ENCODE measurements at regions not wholly inside any gene's neighbourhood (a gene's known extent, or its start where the extent isn't known, plus 50 kb on each side); places are given as distances from the start of the nearest gene placed in this dataset.

DNA sequence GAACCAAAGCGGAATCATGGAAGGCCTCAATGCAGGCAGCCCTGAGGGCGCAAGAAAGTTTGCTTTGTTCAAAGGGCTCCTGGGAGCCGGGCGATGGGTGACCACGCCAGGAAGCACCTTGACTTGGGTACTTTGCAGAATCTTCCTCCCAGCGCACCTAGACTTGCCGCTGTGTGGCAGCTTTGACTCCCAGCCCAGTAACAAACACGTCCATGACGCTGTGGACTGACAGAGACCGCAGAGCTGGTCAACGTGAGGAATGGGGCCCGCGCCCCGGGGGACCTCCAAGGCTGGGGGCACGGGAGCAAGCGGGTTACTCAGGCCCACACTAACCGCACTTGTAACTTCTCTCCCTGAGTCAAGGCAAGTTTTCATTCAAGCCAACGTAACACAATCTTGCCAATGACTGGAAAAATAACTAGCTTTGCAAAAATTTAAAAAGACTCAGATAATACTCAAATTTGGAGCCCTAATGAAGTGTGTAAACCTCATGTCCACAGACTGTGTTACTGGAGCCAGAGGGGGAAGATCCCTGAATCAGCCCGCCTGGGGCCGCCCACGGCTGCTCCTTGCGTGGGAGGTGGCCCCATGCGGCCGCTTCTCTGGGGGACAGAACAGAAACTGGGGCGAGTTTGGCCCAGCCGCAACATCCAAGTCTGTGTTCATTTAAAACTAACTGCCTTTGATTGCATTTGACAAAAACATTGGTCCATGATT is 130.8 kb downstream of the DNAJB6 start:
- no peak overlapping the region for H3K27ac Mint-ChIP-seq
- H3K9me3 Mint-ChIP-seq, result peaks cover under 1 to 10% (median 2%) of the 10 kb centered on the region in 7 donors
- DNase-seq (no peak), ATAC-seq (ENCODE audit: low read depth in 2 of 2) (no peak)
- peaks cover 6 to 26% (median 18%) of the 10 kb centered on the region in 3 donors for H3K27me3 Mint-ChIP-seq
- no peak overlapping the region for H3K4me3 Mint-ChIP-seq
- no peaks in the 10 kb centered on the region for H3K4me1 Mint-ChIP-seq
- H3K36me3 Mint-ChIP-seq, result no peaks in the 10 kb centered on the region

DNA sequence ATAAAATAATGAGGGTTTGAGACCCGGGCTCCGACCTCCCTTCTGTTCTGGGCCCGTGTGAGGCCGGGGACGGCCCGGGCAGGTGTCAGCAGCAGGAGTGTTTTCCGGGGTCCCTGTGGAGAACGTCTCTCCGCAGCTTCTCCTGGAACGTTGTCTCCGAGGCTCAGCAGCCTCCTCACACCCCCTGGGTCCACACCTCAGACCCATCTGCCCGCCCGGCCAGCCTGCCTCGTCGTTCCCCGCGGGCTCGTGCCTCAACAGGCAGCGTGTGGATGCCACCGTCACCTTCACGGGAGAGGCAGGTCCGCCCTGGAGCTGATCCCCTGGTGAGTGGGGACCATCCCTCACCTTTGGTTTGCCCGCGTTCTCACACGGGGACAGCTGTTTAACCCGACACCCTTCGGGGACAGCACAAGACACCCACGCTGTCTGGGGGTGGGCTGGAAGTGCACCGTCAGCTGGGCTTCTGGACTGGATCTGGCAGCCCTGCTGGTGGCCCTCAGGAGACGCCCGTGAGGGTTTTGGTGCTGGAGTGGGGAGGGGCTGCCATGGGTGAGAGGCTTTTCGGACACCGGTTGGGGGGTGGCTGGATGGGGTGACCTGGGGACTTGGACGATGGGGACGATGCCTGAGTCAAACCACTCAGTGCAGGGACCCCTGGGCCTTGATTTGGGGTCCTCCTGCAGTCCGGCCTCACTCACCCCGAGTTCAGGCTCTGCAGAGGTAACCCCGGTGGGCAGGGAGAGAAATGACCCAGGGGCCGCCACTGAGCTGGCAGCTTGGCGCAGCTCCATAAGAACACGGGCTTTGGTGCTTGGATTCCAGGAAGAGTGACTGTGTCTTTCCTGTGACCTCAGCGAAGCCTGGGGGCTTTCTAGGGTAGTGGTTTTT is 131.7 kb downstream of the DNAJB6 start:
- no peaks in the 10 kb centered on the region for H3K4me1 Mint-ChIP-seq
- H3K36me3 Mint-ChIP-seq, result peaks cover 0 to 2% of the 10 kb centered on the region in 2 donors
- DNase-seq (no peak), ATAC-seq (ENCODE audit: low read depth in 2 of 2) (no peak)
- H3K4me3 Mint-ChIP-seq, result no peak overlapping the region
- H3K27me3 Mint-ChIP-seq, result peaks cover 3 to 24% (median 12%) of the 10 kb centered on the region in 3 donors
- no peak overlapping the region for H3K27ac Mint-ChIP-seq
- peaks cover 4 to 19% (median 8%) of the 10 kb centered on the region in 7 donors for H3K9me3 Mint-ChIP-seq

DNA sequence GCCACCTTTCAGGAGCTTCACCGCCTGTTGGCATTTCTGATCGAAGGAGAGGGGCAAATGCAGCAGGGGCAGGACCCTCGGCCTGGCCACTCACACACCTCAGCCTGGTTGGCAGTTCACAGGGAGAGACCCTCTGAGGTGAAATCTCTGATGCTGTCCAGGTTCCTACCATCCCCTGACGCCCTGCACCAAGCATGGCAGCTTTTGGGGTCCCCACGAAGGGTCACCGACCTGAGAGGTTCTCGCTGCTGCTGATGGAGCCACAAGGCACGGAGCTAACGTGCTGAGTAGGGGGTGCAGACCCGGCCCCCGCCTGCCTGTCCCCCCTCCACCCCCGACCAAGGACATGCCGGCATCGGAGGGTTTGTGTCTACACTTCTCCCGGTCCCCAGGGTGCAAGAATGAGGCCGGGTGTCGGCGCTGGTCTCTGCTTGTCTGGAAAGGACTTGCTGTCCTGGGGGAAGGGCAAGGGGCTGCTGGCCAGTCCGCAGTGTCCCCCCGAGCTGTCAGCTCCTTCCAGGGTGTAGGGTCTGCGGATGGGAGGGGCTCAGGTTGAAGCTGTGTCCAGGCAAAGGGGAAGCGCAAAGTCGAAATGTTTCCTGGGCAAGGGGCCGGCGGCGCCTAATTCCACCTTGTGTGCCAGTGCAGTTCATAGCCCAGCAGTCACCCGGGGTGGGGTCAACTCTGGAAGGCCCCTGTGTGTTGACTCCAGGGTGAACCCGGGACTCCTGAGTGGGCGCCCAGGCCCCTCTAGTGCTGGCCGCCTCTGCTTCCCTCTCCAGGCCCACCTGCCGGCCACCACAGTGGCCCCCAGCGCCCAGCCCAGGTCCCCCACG is 132.6 kb downstream of the DNAJB6 start:
- ATAC-seq (ENCODE audit: low read depth in 2 of 2), result no peak
- DNase-seq, result no peak
- H3K4me1 Mint-ChIP-seq, result no peaks in the 10 kb centered on the region
- no peak overlapping the region for H3K27ac Mint-ChIP-seq
- peaks cover 9 to 25% (median 13%) of the 10 kb centered on the region in 7 donors for H3K9me3 Mint-ChIP-seq
- no peak overlapping the region for H3K4me3 Mint-ChIP-seq
- H3K27me3 Mint-ChIP-seq, result peaks cover 3 to 21% (median 12%) of the 10 kb centered on the region in 3 donors
- peaks cover 0 to 8% of the 10 kb centered on the region in 2 donors for H3K36me3 Mint-ChIP-seq

DNA sequence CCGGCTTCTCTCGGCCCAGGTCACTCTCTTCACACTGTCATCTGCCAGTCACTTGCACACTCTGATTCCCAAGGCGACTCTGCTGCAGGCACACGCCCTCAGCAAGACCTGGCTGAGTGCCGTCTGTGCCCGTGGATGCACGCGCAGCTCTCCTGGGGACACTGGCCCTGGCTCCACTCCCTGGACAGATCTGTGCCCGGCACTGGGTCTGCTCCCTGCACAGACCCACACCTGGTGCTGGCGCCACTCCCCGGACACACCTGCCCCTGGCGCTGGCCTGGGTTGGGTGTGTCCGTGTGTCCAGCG is 133.2 kb downstream of the DNAJB6 start:
- no peak overlapping the region for H3K4me3 Mint-ChIP-seq
- H3K27me3 Mint-ChIP-seq, result peaks cover 3 to 16% (median 12%) of the 10 kb centered on the region in 3 donors
- DNase-seq (no peak), ATAC-seq (ENCODE audit: low read depth in 2 of 2) (no peak)
- H3K9me3 Mint-ChIP-seq, result peaks cover 9 to 29% (median 15%) of the 10 kb centered on the region in 7 donors
- no peak overlapping the region for H3K27ac Mint-ChIP-seq
- no peaks in the 10 kb centered on the region for H3K4me1 Mint-ChIP-seq
- peaks cover 0 to 8% of the 10 kb centered on the region in 2 donors for H3K36me3 Mint-ChIP-seq

DNA sequence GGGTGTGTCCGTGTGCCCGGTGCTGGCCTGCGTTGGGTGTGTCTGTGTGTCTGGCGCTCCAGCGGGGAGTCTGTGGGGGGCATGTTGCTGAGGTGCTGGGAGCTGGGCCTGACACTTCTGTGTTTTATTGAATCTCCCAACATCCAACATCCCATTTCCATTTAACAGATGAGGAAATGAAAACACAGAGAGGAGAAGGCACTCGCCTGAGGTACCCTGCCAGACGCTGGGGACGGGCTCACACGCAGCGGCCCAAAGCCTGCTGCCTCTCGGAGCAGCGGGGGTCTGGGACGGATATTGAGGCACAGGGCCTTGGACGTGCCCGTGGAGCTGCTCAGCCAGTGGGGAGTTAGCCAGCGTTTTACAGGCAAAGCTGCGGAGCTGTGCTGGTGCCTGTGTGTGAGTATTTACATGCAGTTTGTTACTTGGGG is 133.9 kb downstream of the DNAJB6 start:
- no peak overlapping the region for H3K4me3 Mint-ChIP-seq
- H3K27me3 Mint-ChIP-seq, result peaks cover 3 to 10% (median 8%) of the 10 kb centered on the region in 3 donors
- DNase-seq (no peak), ATAC-seq (ENCODE audit: low read depth in 2 of 2) (no peak)
- H3K4me1 Mint-ChIP-seq, result no peaks in the 10 kb centered on the region
- H3K27ac Mint-ChIP-seq, result peak overlapping the region in 1 of 6 donors; percentile 14
- peaks cover 0 to 8% of the 10 kb centered on the region in 2 donors for H3K36me3 Mint-ChIP-seq
- H3K9me3 Mint-ChIP-seq, result peaks cover 9 to 30% (median 18%) of the 10 kb centered on the region in 7 donors

DNA sequence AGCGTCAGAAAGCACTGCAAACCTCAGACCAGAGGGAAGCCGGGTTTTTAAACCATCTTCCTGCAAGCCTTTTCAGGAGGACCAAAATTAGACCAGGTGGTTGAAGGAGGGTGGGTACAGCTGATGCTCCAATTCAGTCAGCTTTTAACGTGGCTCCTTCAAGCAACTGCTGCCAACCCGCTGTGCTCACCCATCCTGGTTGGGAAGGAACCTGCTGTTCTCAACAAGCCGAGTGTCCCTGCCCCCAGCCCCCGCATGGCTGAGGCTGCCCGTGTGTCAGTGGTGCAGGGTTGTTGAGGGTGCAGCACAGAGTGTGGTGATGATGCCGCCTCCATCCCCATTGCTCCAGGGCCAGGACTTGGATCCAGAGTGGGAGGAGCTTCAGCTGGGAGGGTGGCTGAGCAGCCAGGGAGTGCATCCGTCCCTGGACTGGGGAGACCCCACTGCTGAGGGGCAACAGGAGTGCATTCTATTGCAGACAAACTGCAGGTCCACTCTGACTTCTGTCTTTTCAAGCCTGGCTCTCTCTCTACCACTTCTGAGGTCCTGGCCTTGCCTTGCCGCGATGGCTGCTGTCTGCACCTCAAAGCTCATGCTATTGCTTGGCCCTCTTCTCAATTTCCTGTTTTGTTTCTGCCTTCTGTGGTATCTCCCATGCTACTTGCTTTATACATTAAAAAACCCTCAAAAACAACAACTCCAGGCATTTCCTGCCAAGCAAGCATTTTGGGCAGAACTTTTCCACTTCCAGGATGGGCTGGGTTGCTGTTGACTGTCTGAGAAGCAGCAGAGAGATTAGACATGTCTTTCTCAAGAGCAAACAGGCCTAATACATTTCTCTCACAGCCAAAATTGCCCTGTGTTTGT is 134.7 kb downstream of the DNAJB6 start:
- Mint-ChIP-seq H3K27ac (no peak overlapping the region), H3K4me1 (no peaks in the 10 kb centered on the region), H3K27me3 (peaks cover 2 to 3% (median 2%) of the 10 kb centered on the region in 3 donors), H3K9me3 (peaks cover 9 to 30% (median 18%) of the 10 kb centered on the region in 7 donors), H3K4me3 (no peak overlapping the region), H3K36me3 (peaks cover 0 to 8% of the 10 kb centered on the region in 2 donors)
- no peak for ATAC-seq (ENCODE audit: low read depth in 2 of 2)
- DNase-seq, result no peak

DNA sequence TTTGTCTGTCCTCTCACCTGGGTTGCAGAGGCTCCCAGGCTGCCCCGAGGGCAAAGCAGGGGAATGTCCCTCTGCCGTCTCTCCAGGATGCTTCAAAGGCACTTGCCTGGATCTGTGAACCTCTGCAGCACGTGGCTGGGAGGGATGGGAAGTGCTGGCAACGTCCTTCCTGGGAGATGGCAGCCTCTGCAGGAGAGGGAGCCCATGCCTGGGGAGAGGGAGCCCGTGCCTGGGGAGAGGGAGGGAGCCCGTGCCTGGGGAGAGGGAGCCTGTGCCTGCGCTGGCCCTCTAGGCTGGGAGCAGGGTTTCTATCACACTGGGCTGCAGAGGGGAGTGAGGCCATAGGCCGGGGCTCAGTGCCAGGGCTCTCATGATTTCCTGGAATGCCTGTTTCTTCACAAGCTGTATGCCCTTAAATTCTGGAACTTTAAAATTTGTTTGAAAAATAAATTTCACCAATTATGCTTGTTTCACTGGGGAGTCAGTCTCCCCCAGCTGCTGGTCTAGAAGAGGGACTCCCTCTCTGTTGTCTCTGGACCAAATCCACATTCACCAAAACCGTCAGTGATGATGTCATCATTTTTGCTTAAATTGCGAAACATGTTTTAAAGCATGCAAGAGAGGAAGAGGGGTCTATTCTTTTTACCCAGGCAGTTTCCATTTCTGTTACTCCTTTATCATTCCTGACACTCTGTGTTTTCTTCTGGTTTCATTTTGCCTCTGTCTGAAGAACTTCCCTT is 135.7 kb downstream of the DNAJB6 start:
- no peak for DNase-seq
- Mint-ChIP-seq H3K4me1 (no peaks in the 10 kb centered on the region), H3K27ac (no peak overlapping the region), H3K9me3 (peaks cover 9 to 30% (median 18%) of the 10 kb centered on the region in 7 donors), H3K27me3 (peaks cover 0 to 3% (median 0%) of the 10 kb centered on the region in 3 donors), H3K4me3 (no peak overlapping the region), H3K36me3 (peaks cover 0 to 8% of the 10 kb centered on the region in 2 donors)
- ATAC-seq (ENCODE audit: low read depth in 2 of 2), result no peak

DNA sequence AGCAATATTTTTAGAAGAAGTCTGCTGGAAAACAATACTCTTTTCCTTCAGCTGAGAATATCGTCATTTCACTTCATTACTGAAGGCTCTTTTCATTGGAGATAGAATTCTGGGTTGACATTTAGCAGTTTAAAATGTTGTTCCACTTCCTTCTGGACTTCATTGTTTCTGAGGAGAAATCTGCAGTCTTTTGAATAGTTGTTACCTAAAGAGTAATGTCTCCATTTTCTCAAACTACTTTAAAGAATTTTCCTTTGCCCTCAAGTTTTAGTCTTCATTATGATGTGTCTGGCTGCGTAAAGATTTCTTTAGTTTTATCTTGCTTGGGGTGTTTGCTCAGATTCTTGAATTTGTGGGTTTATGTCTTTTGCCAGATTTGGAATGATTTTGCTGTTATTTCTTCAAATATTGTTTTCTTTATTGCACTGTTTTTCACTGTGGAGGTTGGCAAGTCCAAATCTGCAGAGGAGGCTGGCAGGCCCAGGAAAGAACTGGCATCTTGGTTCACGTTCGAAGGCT is 136.3 kb downstream of the DNAJB6 start:
- peaks cover 0 to 2% (median 0%) of the 10 kb centered on the region in 3 donors for H3K4me1 Mint-ChIP-seq
- no peaks in the 10 kb centered on the region for H3K27me3 Mint-ChIP-seq
- peaks cover 0 to 8% of the 10 kb centered on the region in 2 donors for H3K36me3 Mint-ChIP-seq
- no peak overlapping the region for H3K4me3 Mint-ChIP-seq
- H3K9me3 Mint-ChIP-seq, result peaks cover 9 to 30% (median 18%) of the 10 kb centered on the region in 7 donors
- no peak overlapping the region for H3K27ac Mint-ChIP-seq
- no peak for ATAC-seq (ENCODE audit: low read depth in 2 of 2)
- no peak for DNase-seq

DNA sequence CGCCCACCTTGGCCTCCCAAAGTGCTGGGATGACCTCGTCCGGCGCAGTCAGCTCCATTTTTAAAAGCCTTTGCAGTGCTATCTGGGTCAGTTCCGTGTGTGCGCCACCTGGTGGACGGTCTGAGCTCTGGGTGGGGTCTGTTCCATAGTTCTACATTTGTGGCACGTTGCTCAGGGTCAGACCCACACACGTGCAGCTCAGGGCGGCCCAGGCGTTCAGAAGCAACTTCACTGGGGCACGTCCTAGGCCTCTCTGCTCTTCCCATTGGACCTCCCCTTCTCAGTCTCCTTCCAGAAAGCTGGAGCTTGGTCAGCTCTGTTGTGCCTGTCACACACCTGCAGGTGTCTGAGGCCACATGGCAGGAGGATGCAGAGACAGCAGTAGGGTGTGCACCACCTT is 137.9 kb downstream of the DNAJB6 start:
- Mint-ChIP-seq H3K27me3 (peaks cover 0 to 4% (median 0%) of the 10 kb centered on the region in 3 donors), H3K27ac (no peak overlapping the region), H3K4me3 (no peak overlapping the region), H3K36me3 (peaks cover 0 to 8% of the 10 kb centered on the region in 2 donors), H3K9me3 (peaks cover 9 to 30% (median 18%) of the 10 kb centered on the region in 7 donors), H3K4me1 (peaks cover 0 to 6% (median 0%) of the 10 kb centered on the region in 3 donors)
- ATAC-seq (ENCODE audit: low read depth in 2 of 2) (no peak), DNase-seq (no peak)

DNA sequence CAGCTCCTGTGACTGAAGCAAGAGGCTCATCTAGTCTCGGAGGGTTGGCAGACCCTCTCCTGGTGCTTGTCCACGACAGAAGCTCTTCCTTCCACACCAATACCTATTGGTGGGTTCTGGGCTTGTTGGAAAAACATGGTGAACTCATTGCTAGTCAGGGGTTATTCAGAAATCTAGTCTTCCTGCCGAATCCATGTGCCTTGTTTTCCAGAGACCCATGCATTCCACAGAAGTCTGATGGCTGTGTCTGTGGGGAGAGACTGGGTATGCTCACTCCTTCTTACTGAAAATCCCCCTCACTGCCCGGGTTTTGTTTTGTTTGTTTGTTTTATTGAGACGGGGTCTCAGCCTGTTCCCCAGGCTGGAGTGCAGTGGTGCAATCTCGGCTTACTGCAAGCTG is 138.3 kb downstream of the DNAJB6 start:
- H3K36me3 Mint-ChIP-seq, result peaks cover 0 to 8% of the 10 kb centered on the region in 2 donors
- H3K4me1 Mint-ChIP-seq, result peaks cover 0 to 6% (median 0%) of the 10 kb centered on the region in 3 donors

DNA sequence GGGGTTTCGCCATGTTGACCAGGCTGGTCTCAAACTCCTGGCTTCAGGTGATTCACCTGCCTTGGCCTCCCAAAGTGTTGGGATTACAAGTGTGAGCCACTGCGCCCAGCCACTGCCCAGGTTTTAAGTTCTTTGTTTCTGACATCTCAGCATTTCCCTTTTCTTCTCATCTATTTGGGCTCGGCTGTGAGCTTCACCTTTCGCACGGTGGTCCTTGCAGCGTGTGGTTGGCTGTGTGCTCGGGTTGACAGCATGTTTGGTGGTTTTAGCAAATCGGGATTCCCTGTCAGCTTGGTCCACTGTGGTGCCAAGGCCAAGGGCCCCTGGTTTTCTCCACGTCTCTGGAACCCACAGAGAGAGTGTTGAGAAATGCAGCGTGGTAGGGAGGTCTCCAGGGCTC is 138.8 kb downstream of the DNAJB6 start:
- Mint-ChIP-seq H3K9me3 (peaks cover 9 to 30% (median 18%) of the 10 kb centered on the region in 7 donors), H3K36me3 (peaks cover 0 to 8% of the 10 kb centered on the region in 2 donors), H3K27ac (no peak overlapping the region), H3K27me3 (peaks cover 0 to 4% (median 0%) of the 10 kb centered on the region in 3 donors), H3K4me1 (peaks cover 0 to 6% (median 0%) of the 10 kb centered on the region in 3 donors), H3K4me3 (no peak overlapping the region)
- no peak for ATAC-seq (ENCODE audit: low read depth in 2 of 2)
- no peak for DNase-seq

More for the DNA sequence above, 138.3 kb downstream of the DNAJB6 start:
- DNase-seq, result no peak
- H3K9me3 Mint-ChIP-seq, result peaks cover 9 to 30% (median 18%) of the 10 kb centered on the region in 7 donors
- no peak overlapping the region for H3K4me3 Mint-ChIP-seq
- ATAC-seq (ENCODE audit: low read depth in 2 of 2), result no peak
- peaks cover 0 to 4% (median 0%) of the 10 kb centered on the region in 3 donors for H3K27me3 Mint-ChIP-seq
- H3K27ac Mint-ChIP-seq, result no peak overlapping the region
